Hepatocyte (in vitro differentiated cells): ENCODE measurements at regions not wholly inside any gene's neighbourhood (a gene's known extent, or its start where the extent isn't known, plus 50 kb on each side); places are given as distances from the start of the nearest gene placed in this dataset.

Experiments used
- DNase-seq: peaks from one replicate; pipeline ENCODE4 v3.0.0-alpha.2; 2016; ENCODE audit warnings: low spot score
- H2AFZ ChIP-seq: fragments of 200-600 bp; sonication (generic); 2 replicates; pipeline ENCODE4 v1.6.0; 2016; ENCODE audit warnings: antibody characterized with exemption, mild to moderate bottlenecking
- H3K27ac ChIP-seq: fragments of 200-600 bp; sonication (generic); 2 replicates; pipeline ENCODE4 v1.5.1; 2016; ENCODE audit warnings: mild to moderate bottlenecking
- H3K27me3 ChIP-seq: fragments of 200-600 bp; sonication (generic); 2 replicates; pipeline ENCODE4 v1.6.1; 2016
- H3K36me3 ChIP-seq: fragments of 200-600 bp; sonication (generic); replicated peaks from 2 replicates; pipeline ENCODE4 v1.5.1; 2016; ENCODE audit warnings: low read depth; ENCODE audit not compliant: insufficient read depth
- H3K4me1 ChIP-seq: fragments of 200-600 bp; sonication (generic); 2 replicates; pipeline ENCODE4 v1.5.1; 2016; ENCODE audit warnings: mild to moderate bottlenecking, moderate library complexity; ENCODE audit not compliant: insufficient read depth
- H3K4me2 ChIP-seq: fragments of 200-600 bp; sonication (generic); 2 replicates; pipeline ENCODE4 v1.6.0; 2016
- H3K4me3 ChIP-seq: fragments of 200-600 bp; sonication (generic); 2 replicates; pipeline ENCODE4 v1.5.1; 2016; ENCODE audit warnings: mild to moderate bottlenecking
- H3K79me2 ChIP-seq: fragments of 200-600 bp; sonication (generic); 2 replicates; pipeline ENCODE4 v1.6.0; 2017; ENCODE audit warnings: mild to moderate bottlenecking
- H3K9me2 ChIP-seq: fragments of 200-600 bp; sonication (generic); replicated peaks from 2 replicates; pipeline ENCODE4 v1.6.0; 2017; ENCODE audit warnings: mild to moderate bottlenecking; ENCODE audit not compliant: insufficient read depth
- H3K9me3 ChIP-seq: fragments of 200-600 bp; sonication (generic); 2 replicates; pipeline ENCODE4 v1.5.1; 2016; ENCODE audit warnings: low read depth, mild to moderate bottlenecking
- H4K20me1 ChIP-seq: fragments of 200-600 bp; sonication (generic); 2 replicates; pipeline ENCODE4 v1.6.0; 2016; ENCODE audit warnings: mild to moderate bottlenecking; ENCODE audit not compliant: insufficient read depth, poor library complexity, severe bottlenecking
- CTCF ChIP-seq: fragments of 200-600 bp; sonication (generic); IDR thresholded peaks from 2 replicates; pipeline ENCODE4 v1.5.1; 2016; ENCODE audit warnings: antibody characterized with exemption, mild to moderate bottlenecking; ENCODE audit not compliant: poor library complexity
- EZH2 ChIP-seq: fragments of 200-600 bp; sonication (generic); IDR thresholded peaks from 2 replicates; pipeline ENCODE4 v1.6.1; 2016; ENCODE audit warnings: antibody characterized with exemption, mild to moderate bottlenecking, borderline replicate concordance
- EZH2phosphoT487 ChIP-seq: fragments of 200-600 bp; sonication (generic); IDR thresholded peaks from one replicate; pipeline ENCODE4 v1.6.1; 2018; ENCODE audit warnings: antibody characterized with exemption, mild to moderate bottlenecking, low read depth, moderate library complexity; ENCODE audit not compliant: unreplicated experiment, severe bottlenecking
- WGBS: methylation state at CpG from one replicate; pipeline ENCODE4 v1.1.6; 2016; ENCODE audit warnings: low lambda C conversion rate; ENCODE audit errors: missing lambda C conversion rate; 5-methylcytosine and 5-hydroxymethylcytosine counted together

- H3K27ac ChIP-seq: no peak overlapping the region
- no peaks in the 10 kb centered on the region for H4K20me1 ChIP-seq
- no peak overlapping the region for H2AFZ ChIP-seq
- no peaks in the 10 kb centered on the region for H3K79me2 ChIP-seq
- H3K27me3 ChIP-seq: no peaks in the 10 kb centered on the region
- TF ChIP-seq EZH2 (no peak), CTCF (peak; percentile 49), EZH2phosphoT487 (no peak)
- H3K4me2 ChIP-seq: no peak overlapping the region
- no peaks in the 10 kb centered on the region for H3K4me1 ChIP-seq
- H3K36me3 ChIP-seq: no peaks in the 10 kb centered on the region
- 68% methylated on average over 6 of the region's 6 CpGs for WGBS
- DNase-seq: peak; percentile 64
- no peaks in the 10 kb centered on the region for H3K9me3 ChIP-seq
- no peaks in the 10 kb centered on the region for H3K9me2 ChIP-seq
- no peak overlapping the region for H3K4me3 ChIP-seq
Measured at GRCh38 chr13:24605923-24606372, 74.3 kb upstream of the ATP12A start.

GRCh38 chr13:24606486-24607170 lies 73.6 kb upstream of the ATP12A start:
- H3K9me3 ChIP-seq: no peaks in the 10 kb centered on the region
- no peaks in the 10 kb centered on the region for H3K4me1 ChIP-seq
- TF ChIP-seq EZH2phosphoT487 (no peak), EZH2 (no peak), CTCF (no peak)
- no peak overlapping the region for H2AFZ ChIP-seq
- H3K4me2 ChIP-seq: no peak overlapping the region
- H3K9me2 ChIP-seq: no peaks in the 10 kb centered on the region
- 88% methylated on average over 6 of the region's 6 CpGs for WGBS
- H3K79me2 ChIP-seq: no peaks in the 10 kb centered on the region
- H3K36me3 ChIP-seq: no peaks in the 10 kb centered on the region
- no peaks in the 10 kb centered on the region for H4K20me1 ChIP-seq
- no peak for DNase-seq
- H3K4me3 ChIP-seq: no peak overlapping the region
- H3K27ac ChIP-seq: no peak overlapping the region
- H3K27me3 ChIP-seq: no peaks in the 10 kb centered on the region

GRCh38 chr13:24610956-24611355 lies 69.3 kb upstream of the ATP12A start:
- Histone ChIP-seq H3K4me2 (no peak overlapping the region), H3K27ac (no peak overlapping the region), H3K4me1 (no peaks in the 10 kb centered on the region), H3K9me2 (no peaks in the 10 kb centered on the region), H3K4me3 (no peak overlapping the region), H3K79me2 (no peaks in the 10 kb centered on the region), H3K36me3 (no peaks in the 10 kb centered on the region), H4K20me1 (no peaks in the 10 kb centered on the region), H3K9me3 (no peaks in the 10 kb centered on the region), H3K27me3 (no peaks in the 10 kb centered on the region), H2AFZ (no peak overlapping the region)
- no peak for DNase-seq
- TF ChIP-seq CTCF (no peak), EZH2phosphoT487 (no peak), EZH2 (no peak)
- WGBS: 81% methylated on average over 3 of the region's 3 CpGs
